Urinary bladder (tissue), 3 donors: ENCODE measurements at regions not wholly inside any gene's neighbourhood (a gene's known extent, or its start where the extent isn't known, plus 50 kb on each side); places are given as distances from the start of the nearest gene placed in this dataset.

Experiments
- DNase-seq: peaks from one replicate; pipeline ENCODE4 v3.0.0-alpha.2; 2015; ENCODE audit errors: extremely low spot score
- H3K27ac ChIP-seq: one replicate; pipeline ENCODE4 v1.5.1; 2013; ENCODE audit warnings: low read depth, mild to moderate bottlenecking, moderate library complexity
- H3K36me3 ChIP-seq: one replicate; pipeline ENCODE4 v1.6.1; 2013; ENCODE audit warnings: mild to moderate bottlenecking, moderate library complexity; ENCODE audit not compliant: insufficient read depth
- H3K4me1 ChIP-seq: one replicate; pipeline ENCODE4 v1.6.1; 2013; ENCODE audit warnings: mild to moderate bottlenecking, moderate library complexity; ENCODE audit not compliant: insufficient read depth
- H3K4me3 ChIP-seq: one replicate; pipeline ENCODE4 v1.5.1; 2013; ENCODE audit warnings: low read depth, low read length
- WGBS: extraction: QIAGEN DNeasy Blood & Tissue Kit; methylation state at CpG from one replicate; pipeline ENCODE4 v1.1.7; 2013; 5-methylcytosine and 5-hydroxymethylcytosine counted together
- donor health status: healthy with polysubstance abuse.
- donor health status: healthy.

DNA sequence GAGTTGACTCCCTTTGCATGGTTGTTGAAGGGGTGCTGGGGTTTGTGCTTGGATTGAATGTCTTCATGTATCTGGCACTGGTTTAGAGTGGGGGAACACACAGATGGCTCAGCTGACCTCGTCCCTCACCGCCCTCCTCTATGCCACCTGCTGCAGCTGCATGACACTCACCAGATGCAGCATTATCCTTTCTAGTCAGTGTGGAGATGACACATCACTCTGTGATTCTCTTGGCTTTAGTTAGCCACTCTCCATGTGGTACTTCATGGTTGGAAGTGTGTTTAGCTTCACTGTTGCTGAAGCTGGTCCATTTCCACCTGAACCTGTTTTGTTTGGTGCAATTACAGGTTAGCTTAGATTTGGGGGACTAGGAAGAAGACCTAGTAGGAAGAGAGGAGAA lies 56.3 kb upstream of the BMPER start:
- WGBS = 85% methylated on average over 2 of the region's 2 CpGs

DNA sequence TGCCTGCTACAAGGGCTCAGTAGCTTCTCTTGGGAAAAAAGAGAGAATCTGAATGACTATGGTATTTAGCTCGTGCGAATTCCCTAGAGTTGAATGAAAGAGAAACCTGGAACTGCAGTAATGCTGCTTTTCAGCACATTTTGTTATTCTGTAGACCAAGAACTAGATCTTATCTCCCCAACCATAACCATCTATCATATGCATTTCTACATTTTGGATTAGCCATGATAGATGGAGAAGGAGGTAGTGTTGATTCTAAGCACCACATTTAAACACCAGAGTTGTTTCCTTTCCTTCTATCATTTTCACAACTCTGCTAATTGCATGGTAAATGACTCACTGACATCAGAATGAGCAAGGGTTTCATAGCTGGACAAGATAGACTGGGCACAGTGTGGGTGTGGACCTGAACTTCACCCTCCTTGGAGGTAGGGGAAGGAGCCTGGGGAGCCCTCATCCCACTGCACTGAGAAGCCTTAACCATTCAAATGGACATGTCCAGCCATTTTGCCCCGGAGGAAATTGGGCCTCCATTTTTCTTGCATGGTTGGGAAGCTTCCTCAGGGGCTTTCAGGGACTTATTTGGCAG lies 55.3 kb upstream of the BMPER start:
- no peak overlapping the region for H3K27ac ChIP-seq
- 92% methylated on average over 3 of the region's 3 CpGs for WGBS
- no peaks in the 10 kb centered on the region for H3K4me1 ChIP-seq
- H3K4me3 ChIP-seq = no peak overlapping the region
- DNase-seq = no peak
- H3K36me3 ChIP-seq = no peaks in the 10 kb centered on the region

More for the DNA sequence above, 56.3 kb upstream of the BMPER start:
- Histone ChIP-seq H3K36me3 (no peaks in the 10 kb centered on the region), H3K4me1 (no peaks in the 10 kb centered on the region), H3K4me3 (no peak overlapping the region), H3K27ac (no peak overlapping the region)
- no peak for DNase-seq

DNA sequence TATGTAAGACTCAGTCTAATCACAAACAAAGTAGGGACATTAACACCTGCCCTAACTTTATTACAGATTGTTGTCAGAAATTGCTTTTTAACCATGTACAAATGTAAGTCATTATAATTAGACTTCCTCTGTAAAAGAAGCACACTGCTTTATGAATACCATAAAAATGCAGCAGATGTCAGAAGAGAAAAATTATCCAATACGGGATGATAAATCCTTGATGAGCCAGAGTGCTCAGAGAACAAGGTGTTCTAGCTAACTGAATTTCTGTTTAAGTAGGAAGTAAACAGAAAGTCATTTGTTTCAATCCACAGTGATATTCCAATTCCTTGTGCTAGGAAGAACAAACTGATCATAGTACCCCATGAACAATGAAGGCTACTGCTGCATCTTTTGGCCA lies 54.6 kb upstream of the BMPER start:
- Histone ChIP-seq H3K4me3 (no peak overlapping the region), H3K36me3 (no peaks in the 10 kb centered on the region), H3K27ac (no peak overlapping the region), H3K4me1 (no peaks in the 10 kb centered on the region)
- no peak for DNase-seq
- 67% methylated on average over 1 of the region's 1 CpG for WGBS

DNA sequence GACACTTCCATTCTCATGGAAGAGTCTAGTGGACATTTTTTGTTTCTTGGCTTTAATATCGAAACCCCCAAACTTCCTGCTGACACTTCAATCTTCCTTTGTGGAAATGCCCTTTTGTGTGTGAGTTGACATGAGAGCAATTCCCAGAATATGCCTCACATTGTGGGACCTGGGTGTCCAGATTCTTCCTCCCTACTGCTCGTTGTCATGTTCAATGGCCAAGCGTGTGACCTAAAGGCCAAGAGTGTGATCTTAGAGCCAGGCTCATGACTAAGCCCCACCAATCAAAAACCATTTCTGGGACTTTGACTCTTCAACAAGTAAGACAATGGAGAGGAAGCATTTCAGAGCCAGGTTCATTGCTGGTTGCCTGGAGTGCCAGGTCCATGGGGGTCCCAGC lies 52.5 kb upstream of the BMPER start:
- Histone ChIP-seq H3K27ac (no peak overlapping the region), H3K36me3 (no peaks in the 10 kb centered on the region), H3K4me1 (no peaks in the 10 kb centered on the region), H3K4me3 (no peak overlapping the region)
- DNase-seq = no peak
- 84% methylated on average over 3 of the region's 3 CpGs for WGBS

DNA sequence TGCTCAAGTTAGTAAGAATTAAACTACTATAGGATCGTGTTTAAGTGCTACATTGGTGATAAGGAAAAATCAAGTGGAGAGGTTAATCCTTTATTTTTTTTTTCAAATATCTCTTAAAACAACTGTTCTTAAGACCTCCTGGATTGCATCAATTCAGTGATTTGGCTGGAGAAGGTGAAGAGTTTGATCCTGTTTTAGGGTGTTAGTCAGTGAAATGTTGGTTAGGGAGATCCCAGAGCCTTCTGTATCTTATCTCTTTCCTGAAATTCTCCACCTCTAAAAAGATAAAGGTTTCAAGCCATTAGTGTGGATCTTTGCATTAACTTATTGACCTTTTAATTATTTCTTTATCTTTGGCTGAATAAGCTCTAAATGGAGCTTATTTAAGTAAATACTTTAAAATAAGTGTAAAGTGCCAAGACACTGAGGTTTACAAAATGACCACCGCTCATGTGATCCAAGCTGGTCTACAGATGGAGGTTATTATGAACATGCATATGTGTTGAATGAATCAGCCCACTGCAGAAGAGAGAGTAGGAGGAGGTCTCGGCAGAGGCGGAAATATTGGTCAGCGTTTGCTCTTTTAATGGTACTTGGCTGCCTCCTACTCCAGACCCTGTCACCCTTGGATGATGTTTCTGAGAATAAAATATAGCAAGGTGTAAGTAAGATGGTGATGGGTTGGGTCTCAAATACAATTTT lies 51.8 kb upstream of the BMPER start:
- no peak for DNase-seq
- H3K4me1 ChIP-seq = no peaks in the 10 kb centered on the region
- 81% methylated on average over 5 of the region's 5 CpGs for WGBS
- no peak overlapping the region for H3K4me3 ChIP-seq
- H3K36me3 ChIP-seq = no peaks in the 10 kb centered on the region
- H3K27ac ChIP-seq = no peak overlapping the region

DNA sequence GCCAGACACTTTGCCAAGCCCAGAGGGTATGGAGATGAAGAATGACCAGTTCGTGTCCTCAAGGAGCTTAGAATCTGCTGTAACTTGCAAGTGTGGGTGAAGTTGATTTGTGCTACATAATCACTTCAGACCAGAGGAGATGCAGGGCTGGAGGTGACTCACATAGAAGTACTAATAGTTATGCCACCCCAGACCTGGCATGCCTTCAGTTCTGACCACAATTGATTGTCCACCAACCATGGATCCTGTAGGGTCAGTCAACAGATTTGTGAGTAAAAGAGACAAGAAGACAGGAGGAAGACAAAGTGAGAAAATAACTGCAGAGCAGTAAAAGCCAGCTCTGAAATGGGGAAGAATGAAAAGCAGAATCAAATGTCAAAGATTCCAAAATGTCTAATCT lies 51.2 kb upstream of the BMPER start:
- DNase-seq = no peak
- 93% methylated on average over 1 of the region's 1 CpG for WGBS
- H3K4me3 ChIP-seq = no peak overlapping the region

DNA sequence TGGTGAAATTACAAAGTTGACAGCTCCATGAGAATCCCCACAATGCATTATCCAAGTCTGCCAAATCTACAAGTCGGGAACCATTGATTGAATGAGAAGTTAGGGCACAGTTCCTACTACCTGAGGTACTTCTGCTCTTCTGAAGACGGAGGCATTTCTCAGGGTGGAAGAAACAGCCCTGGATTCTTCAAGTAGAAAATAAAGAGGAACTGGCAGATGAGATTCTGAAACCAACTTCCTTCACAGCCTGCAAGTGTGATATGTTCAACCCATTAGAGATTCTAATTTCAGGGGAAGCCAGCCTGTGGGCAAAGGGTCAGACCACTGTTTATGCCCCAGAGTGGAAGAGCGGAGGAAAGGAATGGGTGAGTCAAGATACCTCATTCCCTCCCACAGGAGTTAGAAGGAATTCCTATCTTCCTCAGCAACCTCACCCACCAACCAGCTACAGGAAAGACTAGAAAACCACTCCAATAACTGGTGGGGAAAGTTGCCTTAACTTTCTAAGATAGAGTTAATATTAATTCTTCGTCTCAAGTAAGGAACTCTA lies 50.5 kb upstream of the BMPER start:
- no peak overlapping the region for H3K4me3 ChIP-seq
- no peak for DNase-seq
- H3K4me1 ChIP-seq = no peaks in the 10 kb centered on the region
- H3K27ac ChIP-seq = no peak overlapping the region
- no peaks in the 10 kb centered on the region for H3K36me3 ChIP-seq
- WGBS = 87% methylated on average over 4 of the region's 4 CpGs

More for the DNA sequence above, 51.2 kb upstream of the BMPER start:
- H3K27ac ChIP-seq = no peak overlapping the region
- no peaks in the 10 kb centered on the region for H3K36me3 ChIP-seq
- no peaks in the 10 kb centered on the region for H3K4me1 ChIP-seq
